G401 (cell line): ENCODE measurements at regions not wholly inside any gene's neighbourhood (a gene's known extent, or its start where the extent isn't known, plus 50 kb on each side); places are given as distances from the start of the nearest gene placed in this dataset.

ENCODE experiments used
- DNase-seq: peaks from one replicate; pipeline ENCODE4 v3.0.0-alpha.2; 2015; ENCODE audit warnings: low spot score
- in situ Hi-C: cut with HindIII; loops from 2 replicates; pipeline ENCODE4 v1.10.0; 2016; ENCODE audit warnings: low sequenced_read_pairs, mixed read lengths

DNA sequence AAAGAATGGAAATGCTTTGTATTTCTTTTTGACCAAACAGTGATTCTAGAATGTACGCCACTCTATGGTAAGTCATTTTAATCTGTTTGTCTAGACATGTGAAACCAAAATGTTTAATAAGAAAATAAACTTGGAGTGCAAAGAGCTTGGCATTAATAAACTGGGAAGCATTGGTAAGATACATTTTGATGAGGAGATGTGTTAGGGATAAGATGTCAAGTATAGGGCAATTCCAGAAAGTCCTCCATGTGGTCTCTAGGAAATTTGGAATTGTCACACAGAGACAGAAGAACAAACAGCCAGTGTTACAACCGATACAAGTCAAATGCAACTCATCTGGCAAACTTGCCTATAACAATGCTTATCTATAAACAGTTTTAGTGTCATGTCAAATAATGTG, 410.7 kb upstream of the SEMA3A start:
- in situ Hi-C loops = no loop called here
- DNase-seq = no peak

DNA sequence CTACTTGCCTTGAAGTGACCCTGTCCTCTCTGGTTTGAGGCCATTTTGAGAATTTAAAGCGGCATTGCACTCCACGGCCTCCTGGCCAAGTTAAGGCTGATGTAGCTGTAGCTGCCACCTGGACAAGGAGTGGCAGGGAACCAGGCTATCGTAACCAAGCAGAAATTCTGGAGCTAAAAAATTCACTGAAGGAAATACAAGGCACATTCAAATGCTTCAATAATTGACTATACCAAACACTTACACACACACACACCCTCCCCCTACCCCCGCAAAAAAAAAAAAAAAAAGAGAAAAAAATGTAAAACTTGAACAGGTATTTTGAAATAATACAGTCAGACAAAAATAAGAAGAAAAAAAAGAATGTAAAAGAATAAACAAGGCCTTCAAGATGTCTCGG, 409.0 kb upstream of the SEMA3A start:
- no peak for DNase-seq
- in situ Hi-C loops = no loop called here

DNA sequence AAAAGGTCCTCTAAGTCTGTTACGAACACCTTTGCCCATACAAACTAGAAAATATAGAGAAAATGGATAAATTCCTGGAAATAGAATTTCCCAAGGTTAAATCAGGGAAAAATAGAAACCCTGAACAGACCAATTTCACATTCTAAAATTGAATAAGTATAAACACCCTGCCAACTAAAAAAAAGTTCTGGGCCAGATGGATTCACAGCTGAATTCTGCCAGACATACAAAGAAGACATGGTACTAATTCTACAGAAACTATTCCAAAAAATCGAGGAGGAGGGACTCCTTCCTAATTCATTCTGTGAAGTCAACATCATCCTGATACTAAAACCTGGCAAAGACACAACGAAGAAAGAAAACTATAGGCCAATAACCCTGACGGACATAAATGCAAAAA, 400.4 kb upstream of the SEMA3A start:
- DNase-seq = no peak
- in situ Hi-C loops = no loop called here

DNA sequence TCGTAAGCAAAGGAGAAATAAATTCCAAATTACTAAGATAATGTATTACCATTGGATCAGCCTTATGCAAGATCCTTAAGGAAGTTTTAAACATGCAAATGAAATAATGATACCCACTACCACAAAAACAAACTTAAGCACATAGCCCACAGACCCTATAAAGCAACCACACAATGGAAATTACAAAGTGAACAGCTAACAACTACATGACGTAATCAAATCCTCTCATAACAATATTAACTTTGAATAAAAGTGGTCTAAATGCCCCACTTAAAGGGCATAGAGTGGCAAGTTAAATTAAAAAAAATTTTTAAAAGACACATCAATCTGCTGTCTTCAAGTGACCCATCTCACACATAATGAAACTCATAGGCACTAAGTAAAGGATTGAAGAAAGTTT, 397.3 kb upstream of the SEMA3A start:
- no peak for DNase-seq
- in situ Hi-C loops = no loop called here

DNA sequence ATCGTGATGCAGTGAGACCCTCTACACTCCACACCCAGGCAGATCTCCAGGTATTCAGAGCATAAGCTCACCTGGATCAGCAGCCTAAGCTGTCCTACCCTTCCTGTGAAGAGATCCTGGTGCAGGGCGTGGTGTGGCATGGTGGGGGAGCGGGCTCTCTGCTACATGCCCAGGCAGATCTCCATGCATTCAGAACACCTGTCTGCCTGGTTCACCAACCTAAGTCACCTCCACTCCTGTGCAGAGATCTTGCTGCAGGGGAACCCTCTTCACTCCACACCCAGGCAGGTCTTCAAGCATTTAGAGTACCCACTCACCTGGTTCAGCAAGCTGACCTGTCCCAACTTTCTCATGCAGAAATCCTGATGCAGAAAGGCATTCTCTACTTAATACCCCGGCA, 394.4 kb upstream of the SEMA3A start:
- no peak for DNase-seq
- in situ Hi-C loops = no loop called here

DNA sequence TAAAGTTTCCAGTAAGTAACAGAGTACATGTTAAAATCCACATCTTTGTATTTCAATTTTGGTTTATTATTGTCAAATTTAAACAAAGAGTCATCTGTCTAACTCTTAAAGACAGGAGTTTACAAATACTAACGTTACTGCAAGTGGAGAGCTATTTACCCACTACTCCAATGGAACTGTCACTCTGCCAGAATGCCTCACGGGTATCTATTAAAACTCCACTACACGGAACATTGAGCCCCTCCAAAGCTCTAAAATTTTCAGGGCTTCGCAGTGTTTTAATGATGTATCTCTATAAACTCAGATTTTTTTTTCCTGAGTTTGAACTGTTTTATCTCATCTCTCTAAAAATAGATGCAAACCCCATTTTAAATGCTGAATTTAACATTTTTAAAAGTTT, 388.7 kb upstream of the SEMA3A start:
- DNase-seq = no peak
- in situ Hi-C loops = no loop called here

DNA sequence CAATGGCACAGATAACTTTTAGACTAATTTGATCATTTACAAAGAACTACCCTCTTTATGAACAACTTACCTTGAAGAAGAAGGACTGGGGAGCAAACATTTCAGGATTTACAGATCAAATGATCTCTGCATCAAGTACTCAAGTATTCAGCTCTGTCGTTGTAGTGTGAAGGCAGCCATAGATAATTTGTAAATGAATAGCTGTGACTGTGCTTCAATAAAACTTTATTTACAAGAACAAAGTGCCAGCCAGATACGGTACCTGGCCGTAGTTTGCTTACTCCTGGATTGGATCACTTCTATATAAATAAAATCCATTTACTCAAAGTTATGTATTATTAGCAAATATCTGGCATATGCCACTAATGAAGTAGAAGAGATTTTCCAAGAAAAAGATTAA, 388.2 kb upstream of the SEMA3A start:
- in situ Hi-C loops = no loop called here
- no peak for DNase-seq

DNA sequence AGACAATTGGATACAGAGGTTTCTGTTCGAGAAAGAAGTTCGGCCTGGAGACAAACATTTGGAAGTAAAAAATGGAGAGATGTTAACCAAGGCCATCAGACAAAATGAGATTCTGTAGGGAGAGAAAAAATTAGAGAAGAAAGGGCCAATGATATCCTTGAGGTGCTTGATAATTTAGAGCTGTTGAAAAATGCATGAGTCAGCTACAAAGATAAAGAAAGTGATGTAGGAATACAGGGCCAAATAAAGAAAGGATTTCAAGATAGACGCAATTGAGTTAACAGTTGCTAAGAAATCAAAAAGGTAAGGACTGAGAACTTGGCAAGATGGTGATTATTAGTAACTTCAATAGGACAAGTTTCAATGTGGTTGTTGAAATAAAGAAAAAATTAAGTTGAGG, 384.2 kb upstream of the SEMA3A start:
- DNase-seq = no peak
- in situ Hi-C loops = no loop called here

DNA sequence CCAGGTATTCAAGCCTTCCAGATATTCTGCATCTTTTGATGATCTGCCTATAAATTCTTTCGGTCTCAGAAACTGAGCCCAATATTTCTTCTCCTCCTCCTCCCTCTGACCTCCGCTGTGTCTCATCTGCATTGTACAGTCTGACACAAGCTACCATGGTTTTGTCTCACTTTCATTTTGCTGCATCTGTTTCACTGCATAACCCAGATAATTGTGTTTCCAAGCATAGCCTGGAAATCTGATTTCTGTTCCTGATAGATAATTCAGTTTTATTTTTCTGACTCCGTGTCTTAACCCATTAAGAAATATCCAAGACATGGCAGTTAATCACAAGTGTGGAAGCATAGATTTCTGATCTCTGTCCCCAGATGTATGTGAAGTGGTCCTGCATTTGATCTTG, 374.2 kb upstream of the SEMA3A start:
- DNase-seq = no peak
- in situ Hi-C loops = no loop called here

DNA sequence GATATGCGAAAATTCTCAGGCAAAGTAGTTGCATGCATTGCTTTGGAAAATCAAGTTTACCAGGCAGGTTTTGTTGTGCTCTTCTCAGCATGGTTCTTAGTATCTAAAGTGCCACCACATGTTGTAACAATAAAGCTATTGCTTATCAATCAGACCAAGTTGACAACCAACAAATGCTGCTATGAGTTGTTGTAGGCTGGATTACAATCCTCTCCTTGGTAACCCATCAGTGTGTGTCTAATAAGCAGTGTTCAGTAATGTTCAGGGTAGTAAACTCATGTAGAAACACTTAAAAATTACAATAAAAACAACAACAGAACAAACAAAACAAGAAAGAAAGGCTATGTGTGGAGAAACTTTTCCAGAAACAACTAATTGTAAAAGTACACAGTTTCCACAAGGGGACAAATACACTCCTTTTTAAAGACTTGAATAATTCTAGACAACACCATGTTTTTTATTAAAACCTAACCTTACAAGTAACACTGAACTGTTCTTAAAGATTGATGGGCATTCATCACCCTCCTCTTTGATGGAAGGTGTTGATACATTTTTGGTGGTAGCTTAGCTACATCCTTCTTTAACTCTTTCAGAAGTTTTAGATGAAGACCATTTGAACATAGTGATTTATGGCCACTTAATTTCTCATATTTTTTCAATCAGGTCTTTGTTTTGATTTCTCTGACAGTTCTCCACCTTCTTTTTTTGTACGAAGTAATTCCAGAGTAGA, 370.9 kb upstream of the SEMA3A start:
- no peak for DNase-seq
- in situ Hi-C loops = no loop called here

DNA sequence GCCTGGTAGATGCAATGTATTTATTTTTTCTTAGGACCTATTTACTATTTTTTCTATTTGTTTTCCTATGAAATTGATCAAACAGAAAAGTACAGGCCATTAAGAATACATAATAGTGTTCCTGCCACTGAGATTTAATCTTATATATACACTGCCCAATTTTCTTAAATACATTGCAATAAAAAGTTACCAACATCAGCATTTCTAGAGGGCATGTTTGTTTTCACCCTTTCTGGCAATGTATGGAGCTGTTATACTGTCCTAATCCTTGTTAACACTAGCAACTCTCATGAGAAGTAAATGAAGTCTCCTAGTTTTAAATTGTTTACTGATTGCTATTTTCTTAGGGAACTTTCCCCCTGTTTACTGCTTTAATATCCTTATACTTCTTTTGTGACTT, 359.1 kb upstream of the SEMA3A start:
- DNase-seq = no peak
- in situ Hi-C loops = no loop called here

DNA sequence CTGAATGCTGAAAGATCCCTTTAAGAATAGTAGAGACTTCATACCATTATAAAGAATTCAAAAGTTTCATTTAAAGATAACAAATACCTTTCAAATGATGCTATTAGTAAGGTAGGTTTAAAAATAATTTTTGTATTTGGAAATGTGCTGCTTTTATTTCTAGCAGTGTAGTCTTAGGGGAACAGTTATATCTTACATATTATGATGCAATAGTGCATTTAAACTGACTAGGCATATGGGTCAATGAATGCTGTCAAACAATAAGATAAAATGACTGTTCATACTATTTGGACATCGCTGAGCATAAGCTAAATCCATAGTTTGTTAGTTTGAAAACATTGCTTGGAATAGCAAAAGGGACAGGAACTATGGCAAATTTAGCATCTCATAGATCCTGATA, 354.8 kb upstream of the SEMA3A start:
- no peak for DNase-seq
- in situ Hi-C loops = no loop called here

DNA sequence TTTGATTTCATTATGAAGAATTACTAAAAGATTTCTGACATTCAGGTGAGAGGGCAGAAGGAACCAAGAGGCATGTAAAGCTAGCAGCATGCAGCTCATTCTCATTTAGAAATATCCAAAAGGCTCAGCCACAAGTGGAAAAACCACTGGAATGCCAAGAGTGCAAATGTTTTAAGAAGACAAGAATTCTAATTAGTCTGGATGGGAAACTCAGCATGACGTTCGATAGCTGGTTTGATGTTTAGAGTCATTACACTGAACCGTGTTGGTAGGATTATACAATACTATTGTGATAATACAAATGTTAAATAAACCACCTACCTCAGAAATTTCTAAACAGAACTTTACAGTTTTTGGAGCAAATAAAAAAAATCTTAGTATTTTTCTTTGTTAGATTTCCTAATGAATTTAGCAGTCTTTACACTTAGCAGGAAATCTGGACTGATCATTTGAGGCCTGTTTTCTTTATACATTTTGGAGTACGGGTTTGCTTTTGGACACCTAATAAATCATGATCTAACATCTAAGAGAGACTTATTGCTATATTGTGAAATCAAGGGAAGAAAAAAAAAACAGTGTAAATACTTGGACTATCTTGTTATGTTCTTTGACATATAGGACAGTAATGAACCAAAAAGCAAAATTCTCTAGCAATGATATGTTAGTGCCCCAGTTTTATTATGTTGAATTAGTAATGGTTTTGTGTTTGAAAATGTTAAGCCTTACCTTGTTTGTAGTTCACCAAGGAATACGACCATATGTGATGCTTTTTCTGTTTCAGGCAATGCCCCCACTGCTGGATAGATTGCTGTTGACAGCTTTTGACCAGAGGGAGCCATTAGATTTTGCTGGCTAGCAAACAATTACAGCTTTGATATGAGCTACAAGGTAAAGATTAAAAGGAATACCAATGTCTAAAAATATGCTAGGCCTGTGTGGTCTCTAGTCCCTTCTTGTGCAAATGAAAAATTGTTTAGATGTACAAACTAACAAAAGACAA, 354.1 kb upstream of the SEMA3A start:
- no peak for DNase-seq
- in situ Hi-C loops = no loop called here

DNA sequence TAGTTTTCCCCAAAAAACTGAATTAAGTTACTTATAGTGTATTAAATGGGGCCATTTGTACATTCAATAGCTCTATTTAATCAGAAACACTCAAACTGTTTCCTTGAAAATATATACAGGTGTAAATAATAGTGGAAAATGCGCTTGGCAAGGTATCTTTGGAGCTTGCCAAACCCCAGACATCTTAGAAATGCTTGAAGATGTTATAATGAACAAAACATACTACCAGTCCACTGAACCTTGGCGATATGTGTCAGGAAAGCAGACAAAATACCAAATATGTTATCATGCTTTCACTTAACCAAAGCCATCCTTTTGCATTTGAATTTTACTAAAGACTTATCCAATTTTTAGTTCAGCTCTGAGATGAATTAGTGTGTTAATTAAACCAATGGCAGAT, 352.7 kb upstream of the SEMA3A start:
- in situ Hi-C loops = no loop called here
- no peak for DNase-seq

DNA sequence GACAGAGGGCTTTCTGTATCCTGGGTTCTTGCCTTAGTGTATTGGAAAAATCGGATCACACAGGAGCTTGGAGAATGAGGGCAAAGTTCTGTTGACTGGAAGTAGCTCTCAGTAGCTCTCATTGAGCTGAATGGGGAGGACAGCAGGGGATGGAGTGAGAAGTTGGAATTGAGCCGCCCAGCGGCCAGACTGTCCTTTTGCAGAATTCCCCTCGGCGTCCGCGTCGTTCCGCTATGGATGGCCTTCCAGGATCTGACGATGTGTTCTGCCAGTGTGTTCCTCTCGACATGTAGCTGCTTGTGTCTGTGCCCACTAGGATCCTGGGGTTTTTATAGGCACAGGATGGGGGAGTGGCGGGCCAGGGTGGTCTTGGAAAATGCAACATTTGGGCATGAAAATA, 351.8 kb upstream of the SEMA3A start:
- in situ Hi-C loops = no loop called here
- no peak for DNase-seq

DNA sequence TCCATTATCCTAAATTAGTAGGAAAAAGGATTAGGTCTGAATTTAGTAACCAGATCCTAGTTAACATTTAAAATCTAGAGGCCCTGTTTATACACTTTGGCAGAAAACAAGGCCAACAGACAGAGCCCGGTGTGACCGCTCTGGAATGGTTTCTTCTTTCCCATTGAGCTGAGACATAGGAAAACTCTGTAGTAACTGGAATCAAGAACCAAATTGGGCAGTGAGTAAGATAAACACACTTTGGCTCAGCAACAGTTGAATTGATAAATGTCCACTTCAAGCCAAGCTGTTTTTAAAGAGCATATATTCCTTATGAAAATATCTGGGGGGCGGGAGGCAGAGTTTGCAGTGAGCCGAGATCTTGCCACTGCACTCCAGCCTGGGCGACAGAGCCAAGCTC, 343.7 kb upstream of the SEMA3A start:
- in situ Hi-C loops = no loop called here
- no peak for DNase-seq

DNA sequence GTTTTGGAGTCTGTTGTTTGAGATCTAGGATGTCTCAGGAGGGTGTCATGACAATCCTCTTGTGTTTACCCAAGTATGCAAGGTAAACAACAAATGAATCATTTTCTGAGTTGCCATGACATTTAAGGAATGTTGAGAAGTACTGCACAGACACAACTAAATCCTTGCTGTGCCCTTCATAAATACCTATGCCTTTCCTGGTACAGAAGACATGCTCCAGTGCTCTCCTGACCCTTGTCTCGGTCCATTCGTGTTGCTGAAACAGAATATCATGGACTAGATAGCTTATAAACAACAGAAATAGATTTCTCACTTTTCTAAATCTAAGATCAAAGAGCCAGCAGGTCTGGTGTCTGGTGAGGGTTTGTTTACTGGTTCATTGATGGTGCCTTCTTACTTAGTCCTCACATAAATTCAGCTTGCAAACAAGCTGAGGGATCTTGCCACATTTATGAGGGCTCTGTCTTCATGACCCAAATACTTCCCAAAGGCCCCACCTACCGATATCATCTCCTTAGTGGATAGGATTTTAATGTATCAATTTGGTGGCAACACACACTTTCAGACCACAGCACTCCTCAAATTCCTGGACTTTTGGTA, 341.8 kb upstream of the SEMA3A start:
- in situ Hi-C loops = no loop called here
- no peak for DNase-seq

DNA sequence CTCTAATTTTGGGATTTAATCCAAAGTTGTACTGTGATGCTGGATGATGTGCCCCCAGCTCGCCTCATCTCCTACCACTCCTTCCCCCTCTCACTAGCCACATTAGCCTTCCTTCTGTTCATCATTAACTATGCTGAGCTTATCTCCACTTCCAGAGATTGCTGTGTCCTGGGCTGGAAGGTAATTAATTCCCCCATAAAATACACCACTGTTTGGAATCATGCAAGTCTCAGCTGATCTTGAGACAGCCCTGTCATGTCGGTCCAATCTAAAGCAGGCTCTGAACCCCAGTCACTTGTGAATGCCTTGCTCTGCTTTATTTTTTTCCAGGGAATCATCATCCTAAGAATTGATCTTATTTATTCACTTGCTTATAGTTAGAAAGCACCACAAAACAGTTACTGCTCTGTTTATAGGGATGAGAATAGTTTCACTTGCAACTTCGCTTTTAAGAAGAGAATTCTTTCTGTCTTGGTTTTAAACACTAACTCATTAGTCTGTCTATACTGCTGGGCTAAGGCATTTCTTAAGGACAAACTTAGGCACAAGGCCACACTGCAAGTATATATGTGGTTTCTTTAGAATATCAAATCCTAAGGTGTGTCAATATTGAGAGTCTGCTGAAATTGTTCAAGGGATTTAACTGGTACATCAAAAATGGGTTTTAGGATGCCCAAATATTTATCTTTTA, 341.1 kb upstream of the SEMA3A start:
- no peak for DNase-seq
- in situ Hi-C loops = no loop called here

DNA sequence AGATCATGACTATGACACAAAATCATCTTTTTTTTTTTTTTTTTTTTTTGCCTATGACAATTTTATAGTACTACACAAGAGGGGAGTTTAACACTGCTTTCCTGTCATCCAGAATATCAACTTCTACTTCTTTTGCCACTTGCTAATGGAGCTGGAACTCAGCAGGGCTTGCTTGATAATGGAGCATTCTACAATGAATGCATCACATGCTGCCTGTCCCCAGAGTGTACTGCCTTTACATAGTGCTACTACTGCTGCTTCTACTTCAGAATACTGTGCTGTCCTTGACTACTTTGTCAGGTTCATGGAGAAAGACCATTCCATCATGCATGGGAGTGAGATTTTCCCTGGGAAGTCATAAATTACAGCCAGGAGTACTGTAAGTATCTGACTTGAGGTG, 338.6 kb upstream of the SEMA3A start:
- no peak for DNase-seq
- in situ Hi-C loops = no loop called here

DNA sequence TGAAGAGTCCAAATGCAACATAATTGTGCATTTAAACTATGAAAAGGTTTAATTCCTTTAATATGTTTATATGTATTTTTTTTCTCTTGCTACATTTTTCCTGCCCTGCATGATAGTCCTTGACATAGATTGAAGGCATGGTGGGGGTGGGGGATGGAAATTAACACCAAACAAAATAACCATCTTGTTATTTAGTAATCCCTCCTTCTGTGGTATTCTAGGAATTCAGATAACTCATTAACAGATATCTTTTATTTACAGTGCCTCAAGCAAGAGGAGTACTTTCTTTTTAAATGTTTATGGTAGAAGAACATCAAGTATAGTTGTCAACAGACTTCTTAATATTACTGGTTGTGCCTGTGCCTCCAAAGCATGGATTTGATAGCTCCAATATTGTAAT, 337.6 kb upstream of the SEMA3A start:
- DNase-seq = no peak
- in situ Hi-C loops = no loop called here
